ENCODE measurements at regions not wholly inside any gene's neighbourhood (a gene's known extent, or its start where the extent isn't known, plus 50 kb on each side); places are given as distances from the start of the nearest gene placed in this dataset.

DNA sequence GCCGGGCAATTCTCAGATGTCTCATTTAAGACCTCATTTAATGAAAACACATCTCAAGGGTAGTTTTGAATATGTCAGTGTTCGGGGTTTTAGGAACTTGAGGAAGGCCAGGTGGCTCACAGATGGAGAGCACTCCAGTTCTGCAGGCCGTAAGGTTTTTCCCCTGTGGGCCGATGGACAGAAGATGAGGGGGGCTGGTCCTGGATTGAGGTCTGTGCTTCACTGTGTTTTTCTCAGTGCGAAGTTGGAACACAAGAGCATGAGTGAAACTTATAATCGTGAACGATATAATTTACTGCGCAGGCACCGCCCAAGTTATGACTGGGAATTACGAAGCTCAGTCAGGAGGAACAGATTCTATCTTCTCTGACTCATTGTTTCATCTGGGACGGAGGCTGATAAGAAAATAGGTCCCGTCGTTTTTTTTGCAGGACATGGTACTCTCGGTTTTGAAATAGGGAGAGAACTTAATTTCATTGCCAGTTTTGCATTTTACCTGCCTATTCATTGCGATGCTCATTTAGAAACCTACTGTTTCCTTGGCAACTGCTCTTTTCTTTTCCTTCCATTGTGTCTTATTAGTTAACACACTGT, 591.0 kb upstream of the PFKP start:
- no peak for TF ChIP-seq CTCF (conservative IDR thresholded peaks at IDR 0.05; ENCODE audit: low read depth, low read length)
- TF ChIP-seq, protein P1, sequence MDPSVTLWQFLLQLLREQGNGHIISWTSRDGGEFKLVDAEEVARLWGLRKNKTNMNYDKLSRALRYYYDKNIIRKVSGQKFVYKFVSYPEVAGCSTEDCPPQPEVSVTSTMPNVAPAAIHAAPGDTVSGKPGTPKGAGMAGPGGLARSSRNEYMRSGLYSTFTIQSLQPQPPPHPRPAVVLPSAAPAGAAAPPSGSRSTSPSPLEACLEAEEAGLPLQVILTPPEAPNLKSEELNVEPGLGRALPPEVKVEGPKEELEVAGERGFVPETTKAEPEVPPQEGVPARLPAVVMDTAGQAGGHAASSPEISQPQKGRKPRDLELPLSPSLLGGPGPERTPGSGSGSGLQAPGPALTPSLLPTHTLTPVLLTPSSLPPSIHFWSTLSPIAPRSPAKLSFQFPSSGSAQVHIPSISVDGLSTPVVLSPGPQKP (IDR thresholded peaks at IDR 0.05; ENCODE audit: borderline replicate concordance, low read depth, low read length): no peak
- no peak for TF ChIP-seq BHLHE40 (IDR thresholded peaks at IDR 0.05; ENCODE audit: low read depth, low read length)
